GM19438 (cell line): ENCODE measurements at regions not wholly inside any gene's neighbourhood (a gene's known extent, or its start where the extent isn't known, plus 50 kb on each side); places are given as distances from the start of the nearest gene placed in this dataset.

ENCODE experiments used
- ATAC-seq: cut with Tn5 transposase; IDR thresholded peaks from one replicate; pipeline ENCODE4 v1.9.1; 2021; ENCODE audit warnings: low read depth; ENCODE audit not compliant: unreplicated experiment

DNA sequence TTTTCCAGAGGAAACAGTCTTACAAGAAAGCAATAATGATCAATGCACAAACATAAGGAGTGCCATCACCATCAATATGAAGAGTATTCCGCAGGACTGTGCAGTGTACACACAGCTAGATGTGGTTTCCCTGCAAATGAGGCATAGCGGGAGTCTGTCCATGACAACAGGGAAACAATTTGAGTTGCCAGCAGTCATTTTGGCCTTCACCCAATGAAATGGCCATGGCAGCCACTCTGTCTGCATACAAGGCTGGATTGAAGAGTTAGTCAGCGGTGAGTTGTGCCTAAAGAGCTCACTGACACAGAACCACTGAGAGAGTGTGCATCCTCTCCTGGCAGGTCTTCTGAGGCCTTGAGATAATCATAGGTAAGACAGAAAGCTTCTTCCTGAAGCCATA lies 303.3 kb downstream of the IPMK start:
- ATAC-seq, result no peak

DNA sequence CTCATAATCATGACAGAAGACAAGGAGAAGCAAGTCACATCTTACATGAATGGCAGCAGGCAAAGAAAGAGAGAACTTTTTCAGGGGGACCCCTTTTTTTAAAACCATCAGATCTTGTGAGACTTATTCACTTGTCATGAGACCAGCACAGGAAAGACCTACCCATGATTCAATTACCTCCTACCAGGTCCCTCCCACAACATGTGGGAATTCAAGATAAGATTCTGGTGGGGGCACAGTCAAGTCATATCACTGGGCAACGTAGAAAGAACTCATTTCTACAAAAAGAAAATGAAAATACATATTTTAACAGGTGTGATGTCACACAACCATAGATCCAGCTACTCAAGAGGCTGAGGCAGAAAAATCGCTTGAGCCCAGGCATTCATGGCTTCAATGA lies 304.1 kb downstream of the IPMK start:
- ATAC-seq, result no peak

DNA sequence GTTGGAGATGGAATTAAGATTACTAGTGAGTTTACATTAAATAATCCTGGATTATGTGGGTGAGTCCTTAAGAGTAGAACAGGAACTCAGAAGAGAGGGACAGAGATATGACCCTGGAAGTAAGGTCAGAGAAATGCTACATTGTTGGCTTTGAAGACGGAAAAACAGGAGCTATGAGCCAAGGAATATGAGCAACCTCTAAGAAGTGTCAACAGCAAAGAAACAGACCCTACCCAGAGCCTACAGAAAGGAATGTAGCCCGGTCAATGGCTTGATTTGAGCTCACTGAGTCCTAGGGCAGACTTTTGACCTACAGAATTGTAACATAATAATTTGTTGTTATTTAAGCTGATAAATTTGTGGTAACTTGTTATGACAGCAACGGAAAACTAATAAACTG lies 304.9 kb downstream of the IPMK start:
- no peak for ATAC-seq

DNA sequence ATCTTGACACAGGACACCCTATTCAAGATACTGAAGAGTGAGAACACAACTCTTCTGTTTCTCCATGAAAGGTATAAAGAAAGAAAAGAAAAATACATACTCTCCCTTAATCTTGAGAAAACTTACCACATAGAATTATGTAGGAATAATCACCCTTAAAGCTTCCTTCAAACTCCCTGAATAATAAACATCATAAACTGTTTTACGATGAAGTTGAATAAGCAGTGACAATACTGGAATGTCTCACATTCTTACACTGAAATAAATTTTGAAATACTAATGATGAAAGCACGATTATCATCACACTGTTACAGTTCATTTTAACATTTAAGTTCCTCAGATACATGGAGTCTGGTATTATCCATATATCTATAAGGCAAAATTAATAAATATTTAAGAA lies 306.2 kb downstream of the IPMK start:
- no peak for ATAC-seq

DNA sequence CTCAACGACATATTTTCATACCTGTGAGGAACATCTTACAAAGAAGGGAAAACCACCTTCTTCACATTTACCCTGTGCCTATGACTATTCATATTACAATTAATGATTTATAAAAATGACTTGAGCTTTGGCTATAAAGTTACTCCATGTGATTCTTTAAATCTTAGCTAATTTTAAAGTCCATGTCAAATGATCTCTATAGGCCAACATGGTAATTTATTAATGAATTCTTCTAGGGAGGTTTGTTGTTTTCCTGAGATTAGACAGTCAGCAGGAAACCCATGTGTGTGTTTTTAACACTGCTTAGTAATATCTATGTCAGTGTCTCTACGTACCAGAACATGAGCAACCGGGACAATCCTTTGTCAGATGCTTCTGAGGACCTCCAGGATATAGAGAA lies 307.3 kb downstream of the IPMK start:
- ATAC-seq, result no peak

DNA sequence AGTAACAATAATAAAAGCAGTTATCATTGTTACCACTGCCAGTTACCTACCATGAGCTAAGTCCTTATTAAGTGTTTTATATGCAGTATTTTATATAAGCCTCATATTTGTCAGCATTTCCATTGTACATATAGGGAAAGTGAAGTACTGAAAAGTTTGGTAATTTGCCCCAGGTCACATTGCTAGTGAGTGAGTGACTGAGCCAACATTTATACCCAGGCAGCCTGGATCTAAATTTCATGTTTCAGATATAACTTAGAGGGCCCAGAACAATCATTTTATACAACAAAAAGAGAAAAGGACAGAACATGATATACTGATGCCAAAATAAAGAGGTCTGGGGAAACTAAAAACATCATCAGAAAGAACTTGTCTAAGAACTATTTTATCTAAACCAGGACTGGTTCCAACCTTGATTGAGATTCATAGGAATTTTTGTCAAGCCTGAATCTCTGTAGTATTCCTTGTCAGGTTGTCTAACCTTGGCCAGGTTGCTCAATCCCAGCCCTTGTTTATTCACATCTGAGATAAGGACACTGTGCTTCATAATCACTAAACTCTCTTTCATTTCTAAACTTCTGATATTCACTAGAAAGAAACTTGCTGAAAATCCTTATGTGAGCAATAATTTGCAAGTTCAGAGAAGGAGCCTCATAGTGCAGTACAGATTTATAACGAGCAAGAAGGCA lies 308.2 kb downstream of the IPMK start:
- no peak for ATAC-seq

DNA sequence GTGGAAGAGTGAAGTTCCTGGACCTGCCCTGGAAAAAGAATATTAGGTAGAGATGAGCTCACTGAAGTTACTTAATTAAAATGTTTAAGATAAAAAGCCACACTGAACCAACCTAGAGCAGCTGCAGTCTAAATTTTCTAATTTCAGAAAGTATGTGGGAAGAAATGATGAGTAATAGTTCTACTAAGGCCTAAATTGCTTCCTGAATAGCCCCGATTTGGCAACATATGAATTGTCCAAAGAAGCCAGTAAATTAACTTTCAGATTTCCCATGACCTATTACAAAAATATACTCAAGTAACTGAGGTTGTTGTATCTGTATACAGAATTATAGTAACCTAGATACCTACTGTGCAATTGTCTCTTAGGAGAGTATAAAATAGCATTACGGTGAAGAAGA lies 312.6 kb downstream of the IPMK start:
- ATAC-seq, result no peak

DNA sequence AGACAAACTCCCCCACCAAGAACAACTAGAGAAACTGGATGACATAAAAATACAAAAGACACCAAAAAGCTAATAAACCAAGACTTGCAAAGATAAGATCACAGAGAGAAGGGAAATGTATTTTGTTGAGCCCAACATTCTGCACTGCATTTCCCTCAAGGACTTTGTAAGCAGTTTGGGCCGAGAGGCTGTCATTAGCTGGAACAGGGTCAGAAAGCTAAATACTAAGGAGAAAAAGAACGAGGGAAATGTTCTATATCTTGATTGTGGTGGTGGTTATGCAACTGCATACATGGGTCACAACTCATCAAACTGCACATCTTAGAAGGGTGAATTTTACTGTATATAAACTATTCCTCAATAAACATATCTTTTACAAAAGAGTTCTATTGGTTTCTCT lies 315.0 kb downstream of the IPMK start:
- no peak for ATAC-seq

DNA sequence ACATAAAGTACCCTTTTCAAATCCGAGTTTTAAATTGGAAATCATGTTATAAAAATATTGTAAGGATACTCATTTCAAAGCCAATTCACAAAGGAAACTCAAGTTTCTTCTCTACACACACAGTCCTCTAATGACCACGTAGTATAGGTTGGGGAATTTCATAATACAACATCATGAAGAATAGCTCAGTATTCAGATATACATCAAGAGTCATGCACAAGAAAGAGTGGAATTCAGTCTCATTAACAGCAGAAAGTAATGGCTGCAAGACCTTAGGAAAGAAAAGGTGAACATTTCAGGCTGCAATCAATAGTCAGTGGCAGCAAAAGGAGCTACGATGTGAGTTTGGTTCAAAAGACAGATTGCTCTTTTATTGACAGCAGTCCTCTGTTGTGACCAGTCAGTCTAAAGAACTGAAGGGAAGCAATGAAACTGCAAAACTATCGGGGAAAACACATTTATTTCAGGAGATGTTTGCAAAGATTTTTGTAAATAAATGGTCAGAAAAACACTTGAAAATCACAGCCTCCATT lies 317.2 kb downstream of the IPMK start:
- no peak for ATAC-seq

DNA sequence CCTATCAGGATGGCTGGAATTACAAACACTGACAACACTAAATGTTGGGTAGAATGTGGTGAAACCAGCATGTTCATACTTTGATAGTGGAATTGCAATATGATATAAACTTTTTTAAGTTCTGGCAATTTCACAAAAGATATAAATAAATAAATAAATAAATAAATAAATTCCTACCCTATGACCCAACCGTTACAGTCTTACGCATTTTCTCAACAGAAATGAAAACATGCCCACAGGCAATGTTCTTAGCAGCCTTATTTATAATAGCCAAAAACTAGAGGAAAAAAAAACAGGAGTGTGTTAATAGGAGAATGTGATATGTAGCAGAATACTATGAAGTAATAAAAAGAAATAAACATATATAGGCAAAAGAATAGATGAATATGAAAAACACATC lies 318.9 kb downstream of the IPMK start:
- ATAC-seq, result no peak

DNA sequence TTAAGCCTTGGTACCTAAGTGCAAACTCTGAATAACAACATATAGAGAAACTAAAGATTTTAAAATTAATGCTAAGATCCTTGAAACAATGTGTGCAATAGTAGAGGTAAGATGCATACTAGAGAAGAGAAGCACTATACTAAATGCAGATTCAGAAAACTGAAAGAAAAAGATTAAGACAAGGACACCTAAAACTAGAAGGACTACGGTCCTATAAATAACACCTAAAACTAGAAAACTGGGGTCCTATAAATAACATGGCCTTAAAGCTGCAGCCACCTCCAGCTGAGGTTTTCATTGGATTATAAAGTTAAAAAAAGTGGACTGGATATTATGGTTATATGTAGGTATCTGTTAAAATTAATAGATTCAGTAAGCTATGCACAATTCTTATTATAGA lies 320.9 kb downstream of the IPMK start:
- no peak for ATAC-seq

DNA sequence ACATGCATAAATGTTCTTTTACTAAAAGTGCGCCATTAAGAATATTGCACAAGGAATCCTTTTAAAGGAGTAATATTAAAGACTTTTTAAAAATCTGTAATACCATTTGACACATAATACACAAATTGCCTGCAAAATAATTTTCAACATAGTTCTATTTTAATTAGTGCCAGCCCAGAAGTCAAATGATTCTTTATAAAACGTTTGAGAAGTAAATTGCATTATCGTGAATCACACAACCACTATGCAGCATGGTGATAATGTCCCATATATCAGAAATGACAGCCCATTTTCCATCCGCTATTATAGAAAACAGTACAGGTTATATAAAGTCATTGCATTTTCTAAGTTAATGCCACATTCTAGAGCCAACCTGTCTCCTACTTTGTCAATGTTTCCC lies 324.0 kb downstream of the IPMK start:
- ATAC-seq, result no peak

DNA sequence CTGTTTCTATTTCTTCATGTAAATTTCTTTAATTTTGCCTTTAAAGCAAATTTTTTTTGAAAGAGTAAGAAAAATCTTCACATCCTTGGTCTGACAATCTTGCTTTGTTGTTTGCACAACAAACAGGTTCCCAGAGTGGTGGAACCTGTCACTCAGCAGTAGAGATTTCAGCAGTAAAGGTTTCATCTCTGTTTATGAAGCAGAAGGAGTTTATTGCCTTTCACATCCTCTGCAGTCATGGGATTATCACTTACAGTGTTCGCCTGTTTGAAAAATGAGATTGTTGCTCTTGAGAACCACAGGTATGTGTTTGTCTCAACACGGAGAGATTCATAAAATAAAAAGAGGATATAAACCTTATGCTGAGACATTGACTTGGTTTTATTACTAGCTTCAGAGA lies 342.6 kb downstream of the IPMK start:
- no peak for ATAC-seq

DNA sequence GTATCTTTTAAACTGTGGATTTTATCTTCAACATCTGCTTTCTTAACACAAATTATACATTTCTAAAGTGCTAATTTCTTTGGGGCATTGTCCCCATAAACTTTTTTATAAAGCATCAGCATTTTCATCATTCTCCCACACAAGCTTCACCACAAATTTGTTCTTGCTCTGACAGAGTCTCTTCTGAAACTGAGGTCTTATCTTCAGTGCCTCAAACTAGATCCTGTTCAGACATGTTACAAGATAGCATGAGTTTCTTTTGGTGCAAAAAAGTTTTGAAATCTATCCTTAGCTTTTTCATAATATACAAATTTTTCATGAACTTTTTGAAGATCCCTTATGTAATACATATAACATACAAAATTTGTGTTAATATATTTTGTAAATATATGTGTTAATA lies 346.6 kb downstream of the IPMK start:
- no peak for ATAC-seq

DNA sequence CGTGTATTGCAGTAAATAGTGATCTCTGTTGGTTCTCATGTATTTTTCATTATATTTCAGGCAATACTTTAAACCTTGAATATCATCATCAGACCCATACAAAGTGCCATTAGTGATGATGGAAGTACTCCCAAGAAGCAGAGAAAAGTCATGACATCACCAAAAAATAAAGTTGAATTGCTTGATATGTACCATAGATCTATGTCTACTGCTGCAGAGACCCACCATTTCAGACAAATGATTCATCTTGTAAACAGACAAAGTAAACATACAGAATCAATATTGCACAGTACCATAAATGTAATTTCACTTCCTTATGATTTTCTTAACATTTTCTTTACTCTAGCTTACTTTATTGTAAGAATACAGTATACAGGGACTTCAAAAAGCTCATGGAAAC lies 347.8 kb downstream of the IPMK start:
- ATAC-seq, result no peak

DNA sequence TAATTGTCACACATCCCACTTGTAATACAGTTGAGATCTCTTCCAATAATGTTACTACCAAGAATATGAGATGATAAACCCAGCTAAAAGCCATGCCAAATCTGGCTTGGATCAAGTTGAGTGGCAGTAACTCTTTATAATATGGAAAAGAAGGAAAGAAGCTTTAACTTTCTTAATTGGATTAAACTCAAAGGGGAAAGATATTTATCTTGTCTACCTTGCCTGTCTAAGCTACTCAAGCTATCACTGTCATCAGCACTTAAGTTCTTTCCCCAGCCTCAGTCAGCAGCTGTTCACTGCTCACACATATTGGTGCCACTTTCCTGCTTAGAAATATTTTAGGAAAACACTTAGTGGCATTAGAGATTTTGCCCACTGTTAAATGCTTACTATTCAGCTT lies 350.7 kb downstream of the IPMK start:
- no peak for ATAC-seq

DNA sequence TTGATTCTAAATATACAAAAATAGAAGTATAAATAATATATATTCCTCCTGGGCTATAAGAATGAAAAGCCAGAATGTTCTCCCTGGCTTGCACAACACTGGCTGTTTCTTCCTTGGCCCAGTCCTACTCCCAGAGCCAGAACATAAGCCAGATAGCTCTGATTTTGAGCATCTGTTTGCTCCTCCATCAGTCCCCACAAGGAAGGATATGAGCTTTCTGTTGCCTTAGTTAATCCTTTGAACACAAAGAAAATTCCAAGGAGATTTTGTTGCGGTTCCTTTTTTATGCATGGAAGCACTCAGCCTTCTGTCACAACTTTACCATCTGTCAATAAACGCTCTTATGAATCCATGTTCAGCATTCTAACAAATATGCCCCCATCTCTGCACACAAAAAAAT lies 361.8 kb downstream of the IPMK start:
- ATAC-seq, result no peak

DNA sequence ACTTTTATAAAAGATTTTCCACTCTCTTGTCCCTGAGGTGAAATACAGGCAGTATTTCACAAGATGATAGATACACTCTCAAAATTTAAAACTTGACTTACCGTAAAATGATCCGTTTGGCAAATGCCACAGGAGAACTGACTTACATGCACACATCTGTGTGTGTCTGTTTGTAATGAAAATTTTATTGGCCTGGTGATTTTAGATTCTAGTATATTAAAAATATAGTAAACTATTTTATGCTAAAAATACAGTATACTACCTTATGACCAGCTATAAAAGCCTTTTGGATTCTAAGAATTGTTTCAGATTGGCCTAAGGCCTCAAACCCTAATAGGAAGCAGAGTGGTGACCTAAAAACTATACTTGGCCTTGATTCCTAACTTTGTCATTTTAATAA lies 362.7 kb downstream of the IPMK start:
- no peak for ATAC-seq

DNA sequence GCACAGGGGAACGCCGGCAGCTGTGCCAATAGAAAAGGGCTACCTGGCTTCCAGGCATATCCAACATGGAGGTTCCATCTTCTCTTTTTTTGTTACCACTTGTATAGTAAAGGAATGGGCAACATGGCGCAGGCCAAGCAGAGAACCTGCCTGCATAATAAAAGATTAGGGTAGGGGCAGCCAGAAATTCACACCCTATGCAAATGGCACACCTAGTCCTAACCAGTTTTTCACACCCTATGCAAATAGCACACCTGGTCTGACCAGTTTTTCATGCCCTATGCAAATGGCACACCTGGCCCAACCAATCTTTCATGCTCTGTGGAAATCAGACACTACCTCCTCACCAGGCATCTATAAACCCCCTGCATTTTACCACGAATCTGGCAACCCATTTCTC lies 369.5 kb downstream of the IPMK start:
- ATAC-seq, result no peak

DNA sequence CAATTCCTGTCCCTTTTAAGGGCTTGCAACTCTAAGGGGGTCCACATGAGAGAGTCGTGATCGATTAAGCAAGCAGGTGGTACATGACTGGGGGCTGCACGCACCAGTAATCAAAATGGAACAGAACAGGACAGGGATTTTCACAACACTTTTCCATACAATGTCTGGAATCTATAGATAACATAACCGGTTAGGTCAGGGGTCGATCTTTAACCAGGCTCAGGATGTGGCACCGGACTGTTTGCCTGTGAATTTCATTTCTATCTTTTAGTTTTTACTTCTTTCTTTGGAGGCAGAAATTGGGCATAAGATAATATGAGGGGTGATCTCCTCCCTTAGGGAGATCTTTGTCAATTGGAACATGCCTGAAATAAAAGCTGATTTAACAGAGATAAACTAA lies 370.1 kb downstream of the IPMK start:
- no peak for ATAC-seq

DNA sequence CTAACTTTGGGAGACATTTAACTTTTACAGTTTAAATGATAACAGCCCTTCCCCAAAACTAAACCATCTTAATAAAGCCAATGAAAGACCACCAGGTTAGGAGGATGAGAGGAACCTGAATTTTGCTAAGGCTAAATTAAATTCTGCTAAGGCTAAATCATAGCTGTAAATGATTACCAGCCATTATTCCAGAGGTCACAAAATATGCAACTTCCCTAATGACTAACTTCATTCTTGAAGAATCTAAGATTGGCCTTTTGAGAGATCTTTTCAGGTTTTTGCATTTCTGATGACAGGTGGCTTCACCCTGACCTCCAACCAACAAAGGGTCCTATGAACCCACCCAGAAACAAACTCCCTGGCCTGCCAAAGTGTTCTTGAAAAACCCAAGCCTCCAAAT lies 373.3 kb downstream of the IPMK start:
- ATAC-seq, result no peak

DNA sequence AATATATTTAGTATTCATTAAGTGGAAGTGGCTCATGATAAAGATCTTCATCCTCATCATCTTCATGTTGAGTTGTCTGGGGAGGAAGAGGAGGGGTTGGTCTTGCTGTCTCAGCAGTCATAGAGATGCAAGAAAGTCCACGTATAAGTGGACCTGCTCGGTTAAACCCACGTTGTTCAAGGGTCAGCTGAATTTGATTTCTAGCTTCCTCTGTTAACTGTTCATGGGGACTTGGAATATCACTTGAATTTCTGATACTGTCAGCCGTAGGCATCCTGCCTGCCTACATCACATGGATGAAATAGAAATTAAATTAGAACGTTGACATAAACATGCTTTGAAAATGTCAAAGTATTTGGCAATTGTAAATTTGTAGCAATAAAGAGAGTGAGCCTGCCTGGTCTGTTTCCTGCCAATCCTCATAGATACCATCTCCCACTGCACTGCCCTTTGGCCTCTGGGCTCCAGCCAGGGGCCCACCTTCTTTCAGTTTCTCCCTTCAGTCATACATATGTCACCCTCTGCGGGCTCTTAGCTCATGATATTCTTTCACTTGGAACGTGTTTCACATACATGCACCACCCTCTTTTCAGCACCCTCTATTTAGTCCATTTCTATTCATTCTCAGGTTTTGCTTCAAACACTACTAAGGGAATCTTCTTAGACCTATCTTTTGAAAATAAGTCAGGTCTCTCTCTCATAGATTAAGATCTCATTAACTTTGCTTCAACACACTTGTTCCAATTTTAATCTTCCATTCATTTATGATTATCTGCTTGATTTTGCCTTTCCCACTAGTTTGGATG lies 376.3 kb downstream of the IPMK start:
- ATAC-seq, result no peak
